GM19328 (cell line): ENCODE measurements at regions not wholly inside any gene's neighbourhood (a gene's known extent, or its start where the extent isn't known, plus 50 kb on each side); places are given as distances from the start of the nearest gene placed in this dataset.

ENCODE experiments used
- ATAC-seq: cut with Tn5 transposase; IDR thresholded peaks from one replicate; pipeline ENCODE4 v1.9.1; 2021; ENCODE audit warnings: mild to moderate bottlenecking, moderate library complexity; ENCODE audit not compliant: unreplicated experiment

- no peak for ATAC-seq
Observed at GRCh38 chr10:62887642-62888041, 71.5 kb upstream of the EGR2 start.

GRCh38 chr10:62885684-62886461 is 69.7 kb upstream of the EGR2 start:
- ATAC-seq: no peak

- no peak for ATAC-seq
Observed at GRCh38 chr10:62880162-62880561, 64.0 kb upstream of the EGR2 start.

- no peak for ATAC-seq
Observed at GRCh38 chr10:62873866-62874265, 57.7 kb upstream of the EGR2 start.

GRCh38 chr10:62870866-62871265 is 54.7 kb upstream of the EGR2 start:
- peak; percentile 79 for ATAC-seq

- no peak for ATAC-seq
Observed at GRCh38 chr10:62869958-62870357, 53.8 kb upstream of the EGR2 start.

- no peak for ATAC-seq
Observed at GRCh38 chr10:62866941-62867340, 50.8 kb upstream of the EGR2 start.

- ATAC-seq: no peak
Observed at GRCh38 chr10:62866451-62866850, 50.3 kb upstream of the EGR2 start.
